ENCODE measurements at regions not wholly inside any gene's neighbourhood (a gene's known extent, or its start where the extent isn't known, plus 50 kb on each side); places are given as distances from the start of the nearest gene placed in this dataset.

DNA sequence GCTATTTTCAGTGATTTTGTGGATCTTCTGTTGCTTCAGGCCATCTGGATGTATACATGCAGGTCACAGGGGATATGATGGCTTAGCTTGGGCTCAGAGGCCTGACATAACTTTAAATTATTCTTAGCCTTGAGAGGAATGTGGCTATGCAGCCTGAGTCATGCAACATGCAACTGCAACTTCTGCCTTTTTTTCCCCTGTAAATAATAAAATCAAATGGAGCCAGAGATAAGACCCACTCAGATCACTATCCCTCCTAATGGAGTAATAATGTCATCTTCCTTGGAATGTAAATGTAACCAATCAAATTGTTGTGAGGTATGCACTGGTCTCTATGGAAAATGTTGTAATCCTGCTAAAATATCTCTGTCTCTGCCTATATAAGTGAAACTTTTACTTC is 54.9 kb downstream of the MAGEB17 start:
- DNase-seq (ENCODE audit: low read depth): peak; percentile 7

DNA sequence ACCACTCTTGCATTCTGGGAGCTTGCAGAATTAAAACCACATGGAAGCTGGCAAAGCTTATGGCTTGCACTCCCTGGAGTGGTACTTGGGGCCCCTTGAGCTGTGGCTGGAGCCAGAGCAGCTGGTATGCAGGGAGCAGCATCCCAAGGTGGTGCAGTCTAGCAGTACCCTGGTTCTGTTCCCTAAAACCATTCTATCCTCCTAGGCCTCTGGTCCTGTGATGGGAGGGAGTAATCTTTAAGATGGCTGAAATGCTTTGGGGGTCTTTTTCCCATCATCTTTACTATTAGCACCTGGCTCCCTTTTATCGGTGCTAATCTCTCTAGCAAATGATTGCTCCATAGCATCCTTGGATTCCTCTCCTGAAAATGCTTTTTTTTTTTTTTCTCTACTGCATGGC is 56.1 kb downstream of the MAGEB17 start:
- no peak for DNase-seq (ENCODE audit: low read depth)

- peak; percentile 9 for DNase-seq (ENCODE audit: low read depth)
Observed at GRCh38 chrX:16239211-16239610, 71.9 kb downstream of the MAGEB17 start.

DNA sequence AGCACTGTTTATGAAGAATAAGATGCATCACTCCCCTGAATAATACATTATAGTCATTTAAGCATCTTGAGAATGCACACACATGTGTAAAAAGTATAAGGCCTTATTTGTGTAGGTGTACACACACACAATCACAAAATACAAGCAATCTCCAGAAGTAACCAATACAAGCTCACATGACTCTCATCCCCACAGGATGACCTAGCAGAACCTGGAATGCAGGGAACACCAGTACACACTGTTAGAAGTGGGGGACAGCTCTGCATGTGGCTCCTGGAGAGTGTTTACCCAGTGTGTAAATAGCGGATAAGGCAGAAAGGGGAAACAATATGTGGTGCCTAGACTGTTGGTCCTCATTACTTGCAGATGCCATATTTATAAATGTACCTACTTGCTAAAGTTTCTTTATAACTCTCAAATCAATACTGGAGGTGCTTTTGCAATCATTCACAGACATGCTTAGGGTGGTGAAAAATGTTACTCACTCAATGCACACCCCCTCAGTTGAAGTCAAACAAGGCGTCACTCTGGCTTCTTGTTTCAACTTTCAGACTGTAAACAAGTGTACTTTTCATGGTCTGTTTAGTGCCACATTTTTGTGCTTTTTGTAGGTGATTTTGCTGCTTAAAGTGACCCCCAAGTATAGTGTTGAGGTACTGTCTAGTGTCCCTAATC is 73.1 kb downstream of the MAGEB17 start:
- DNase-seq (ENCODE audit: low read depth): no peak

GRCh38 chrX:16240968-16241367 is 73.7 kb downstream of the MAGEB17 start:
- DNase-seq (ENCODE audit: low read depth): no peak

DNA sequence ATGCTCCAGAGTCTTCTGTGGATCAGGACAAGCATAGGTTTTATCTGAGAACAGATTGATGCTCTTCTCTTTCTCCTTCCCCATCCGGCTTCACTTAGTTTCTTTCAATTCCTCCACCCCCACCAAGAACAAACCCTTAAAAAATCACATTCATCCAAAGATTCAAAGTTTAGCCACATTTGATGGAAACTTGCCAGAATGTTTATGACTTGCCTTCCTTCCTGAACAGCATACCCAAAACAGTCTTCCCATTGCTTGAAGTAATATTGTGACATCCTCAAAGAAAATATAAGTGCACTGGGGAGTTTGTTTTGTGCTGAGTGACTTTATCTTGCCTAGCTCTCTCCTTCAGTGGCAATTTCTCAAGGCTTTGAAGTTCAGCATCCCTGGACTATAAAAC is 83.0 kb downstream of the MAGEB17 start:
- no peak for DNase-seq (ENCODE audit: low read depth)

DNA sequence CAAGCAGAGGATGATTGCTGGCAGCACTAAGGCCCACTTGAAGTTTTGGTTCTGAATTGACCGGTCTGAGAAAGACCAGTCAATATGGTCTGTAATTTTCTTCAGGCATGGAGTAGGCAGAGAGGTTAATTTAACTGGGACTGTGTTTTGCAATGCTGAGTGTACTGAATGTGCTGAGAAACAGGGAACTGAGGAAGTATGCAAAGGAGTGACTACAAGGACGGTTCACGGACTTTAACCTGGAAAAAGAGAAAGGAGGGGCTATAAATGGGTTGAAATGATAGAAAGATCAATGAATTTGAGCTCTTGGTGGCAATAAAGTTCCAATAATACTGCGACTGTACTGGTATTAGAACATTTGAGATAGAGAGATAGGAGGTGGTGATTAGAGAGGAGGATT is 84.5 kb downstream of the MAGEB17 start:
- no peak for DNase-seq (ENCODE audit: low read depth)

- DNase-seq (ENCODE audit: low read depth): no peak
Observed at GRCh38 chrX:16258882-16259281, 91.6 kb downstream of the MAGEB17 start.

DNA sequence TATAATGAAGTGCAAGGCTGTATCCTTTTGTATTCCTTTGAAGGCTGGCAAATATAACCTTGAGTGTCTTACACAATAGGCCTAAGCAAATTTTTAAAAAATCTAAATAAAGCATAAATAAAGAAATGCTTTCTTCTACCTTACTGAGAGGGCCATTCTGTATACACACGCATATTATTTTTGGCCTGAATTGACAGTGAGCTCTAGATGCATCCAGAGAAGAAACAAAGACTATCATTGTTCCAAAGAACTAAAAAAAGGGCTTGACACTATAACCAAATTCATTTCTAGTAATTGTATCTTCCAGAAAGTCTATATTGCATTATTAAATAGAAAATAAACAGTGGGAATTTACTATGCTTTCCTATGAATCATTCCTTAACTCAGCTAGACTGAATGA is 100.2 kb downstream of the MAGEB17 start:
- no peak for DNase-seq (ENCODE audit: low read depth)

- no peak for DNase-seq (ENCODE audit: low read depth)
Observed at GRCh38 chrX:16268206-16268605, 100.9 kb downstream of the MAGEB17 start.

GRCh38 chrX:16278927-16279326 is 111.6 kb downstream of the MAGEB17 start:
- no peak for DNase-seq (ENCODE audit: low read depth)

DNA sequence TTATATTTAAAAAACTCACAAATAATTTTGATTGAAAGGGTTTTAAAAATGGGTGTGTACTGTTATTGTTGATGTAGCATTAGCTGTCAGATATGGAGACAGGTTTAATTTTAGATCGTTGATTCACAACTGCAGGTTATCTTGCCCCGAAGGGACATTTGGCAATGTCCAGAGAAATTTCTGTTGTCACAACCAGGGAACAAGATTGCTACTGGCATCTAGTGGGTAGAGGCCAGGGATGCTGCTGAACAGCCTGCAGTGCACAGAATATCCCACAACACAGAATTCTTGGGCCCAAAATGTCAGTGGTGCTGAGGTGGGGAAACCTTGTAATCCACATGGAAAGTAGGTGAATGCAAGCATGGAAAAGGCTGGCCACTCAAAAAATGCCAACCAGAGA is 114.9 kb downstream of the MAGEB17 start:
- no peak for DNase-seq (ENCODE audit: low read depth)

- DNase-seq (ENCODE audit: low read depth): no peak
Observed at GRCh38 chrX:16284842-16285241, 117.6 kb downstream of the MAGEB17 start.

DNA sequence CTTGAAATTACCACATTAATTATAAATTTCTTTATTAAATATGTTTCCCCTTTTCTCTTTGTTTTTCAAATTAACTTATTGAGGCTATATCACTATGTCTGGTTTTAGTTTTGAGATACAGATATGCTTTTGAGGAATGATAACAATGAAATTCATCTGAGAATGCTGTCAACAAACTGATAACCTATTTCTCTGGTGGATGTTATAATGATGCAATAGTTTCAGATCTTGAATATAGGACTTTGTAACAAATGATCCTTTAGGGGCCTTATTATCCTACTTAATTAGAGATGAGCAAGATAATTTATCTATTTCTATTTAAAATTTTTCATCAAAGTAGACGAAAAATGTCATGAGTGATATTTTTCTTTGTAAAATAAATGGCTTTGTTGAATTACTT is 123.7 kb downstream of the MAGEB17 start:
- no peak for DNase-seq (ENCODE audit: low read depth)

- DNase-seq (ENCODE audit: low read depth): no peak
Observed at GRCh38 chrX:16300831-16301230, 133.6 kb downstream of the MAGEB17 start.

DNA sequence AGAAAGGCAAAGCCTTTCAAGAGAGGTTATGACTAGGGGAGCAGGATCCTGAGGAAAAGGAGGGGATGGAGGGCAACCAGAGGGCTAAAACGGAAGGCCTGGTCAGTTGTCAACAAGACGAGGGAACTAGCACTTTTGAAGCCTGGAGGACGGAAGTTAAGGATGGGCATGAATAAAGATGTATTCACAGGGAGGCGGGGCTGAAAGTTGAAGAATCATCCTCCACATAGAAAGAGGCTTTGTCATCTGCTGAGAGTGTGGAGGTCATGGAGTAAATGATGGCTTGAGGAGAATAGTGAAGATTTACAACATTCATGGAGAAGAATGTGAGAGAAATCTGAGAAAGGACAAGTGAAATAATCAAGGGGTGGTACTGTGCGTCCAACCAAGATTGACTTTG is 137.5 kb downstream of the MAGEB17 start:
- no peak for DNase-seq (ENCODE audit: low read depth)

DNA sequence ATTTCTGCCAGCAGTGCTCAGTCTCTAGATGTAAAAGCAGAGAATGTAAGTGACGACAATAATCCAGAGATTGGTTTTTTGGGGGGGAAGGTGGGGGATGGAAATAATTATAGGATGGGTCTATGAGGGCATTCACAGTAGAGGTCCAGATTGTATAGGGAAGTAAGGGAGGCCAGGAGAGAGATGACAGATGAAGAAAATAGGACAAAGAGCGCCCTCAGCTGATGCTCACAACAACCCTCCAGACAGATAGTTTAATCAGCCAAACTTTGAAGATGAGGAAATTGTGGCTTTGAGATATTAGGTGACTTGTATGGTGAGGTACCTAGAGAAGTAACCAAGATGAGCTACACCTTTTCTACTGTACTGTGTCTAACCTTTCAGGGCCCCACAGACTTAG is 137.9 kb downstream of the MAGEB17 start:
- DNase-seq (ENCODE audit: low read depth): no peak

GRCh38 chrX:16307950-16308349 is 140.7 kb downstream of the MAGEB17 start:
- no peak for DNase-seq (ENCODE audit: low read depth)

DNA sequence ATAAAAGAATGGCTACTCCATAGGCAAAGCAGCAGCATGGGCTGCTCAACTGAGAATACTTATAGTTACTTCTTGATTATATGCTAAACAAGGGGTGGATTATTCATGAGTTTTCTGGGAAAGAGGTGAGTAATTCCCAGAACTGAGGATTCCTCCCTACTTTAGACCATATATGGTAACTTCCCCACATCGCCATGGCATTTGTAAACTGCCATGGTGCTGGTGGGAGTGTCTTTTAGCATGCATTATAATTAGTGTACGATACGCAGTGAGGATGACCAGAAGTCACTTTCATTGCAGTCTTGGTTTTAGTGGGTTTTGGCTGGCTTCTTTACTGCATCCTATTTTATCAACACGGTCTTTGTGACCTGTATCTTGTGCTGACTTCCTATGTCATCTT is 141.5 kb downstream of the MAGEB17 start:
- no peak for DNase-seq (ENCODE audit: low read depth)

DNA sequence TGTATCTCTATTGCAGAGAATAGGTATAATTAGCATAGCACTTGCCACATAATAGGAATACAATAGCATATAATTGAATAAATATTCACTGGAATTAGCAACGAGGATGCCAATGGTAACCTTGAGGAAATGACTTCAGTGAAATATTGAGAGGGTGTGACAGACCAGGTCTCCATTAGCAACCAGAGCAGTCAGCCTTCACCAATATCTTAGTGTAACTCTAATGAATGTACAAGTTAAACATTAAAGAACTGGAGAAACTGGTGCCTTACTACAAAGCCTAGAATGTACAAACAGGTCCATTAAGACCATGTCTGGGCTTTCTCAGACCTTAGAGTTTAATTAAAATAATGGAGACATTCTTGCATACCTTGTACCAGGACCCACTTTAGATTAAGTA is 143.0 kb downstream of the MAGEB17 start:
- DNase-seq (ENCODE audit: low read depth): no peak

GRCh38 chrX:16311671-16312070 is 144.4 kb downstream of the MAGEB17 start:
- DNase-seq (ENCODE audit: low read depth): no peak

GRCh38 chrX:16312761-16313623 is 145.7 kb downstream of the MAGEB17 start:
- DNase-seq (ENCODE audit: low read depth): no peak

DNA sequence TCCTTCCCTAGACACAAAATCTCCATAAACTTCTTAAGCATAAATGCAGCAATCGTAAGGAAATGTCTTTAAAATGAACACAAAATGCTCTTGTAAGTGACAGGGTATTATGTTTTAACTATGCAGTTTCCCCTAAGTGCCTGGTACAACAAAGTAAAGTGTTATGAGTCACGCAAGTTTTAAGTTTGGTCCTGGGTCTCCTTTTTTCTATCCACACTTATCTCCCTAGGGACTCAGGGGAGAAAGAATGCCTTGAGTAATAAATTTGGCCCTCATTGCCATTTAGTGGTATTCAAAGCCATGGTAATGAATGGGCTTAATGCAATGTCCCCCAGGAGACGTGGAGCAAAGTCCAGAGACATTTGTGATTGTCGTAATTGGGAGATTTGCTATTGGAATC is 149.1 kb downstream of the MAGEB17 start:
- DNase-seq (ENCODE audit: low read depth): no peak

DNA sequence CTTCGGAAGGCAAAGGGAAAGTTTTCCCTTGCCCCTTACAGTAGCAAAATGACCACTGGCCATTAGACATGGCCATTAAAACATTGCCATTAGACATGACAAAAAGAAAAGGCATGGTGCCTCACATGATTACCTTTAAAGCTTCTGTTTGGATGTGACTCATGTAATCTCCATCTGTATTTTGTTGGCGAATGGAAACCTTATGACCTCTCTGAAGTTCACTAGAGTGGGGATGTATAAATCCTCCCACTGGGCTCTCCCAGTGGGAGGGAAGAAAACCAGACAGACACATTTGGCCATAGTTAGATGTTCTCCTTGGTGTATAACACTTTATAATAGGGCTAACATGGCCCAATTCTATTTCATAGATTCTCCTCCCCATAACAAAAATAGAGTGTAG is 152.6 kb downstream of the MAGEB17 start:
- DNase-seq (ENCODE audit: low read depth): no peak
